SU-DHL-6 (cell line): ENCODE measurements at regions not wholly inside any gene's neighbourhood (a gene's known extent, or its start where the extent isn't known, plus 50 kb on each side); places are given as distances from the start of the nearest gene placed in this dataset.

Source experiments
- H2AFZ ChIP-seq: fragments of 200-600 bp; sonication (generic); 2 replicates; pipeline ENCODE4 v1.6.1; 2014; ENCODE audit warnings: low read depth, mild to moderate bottlenecking, moderate library complexity, mixed read lengths, antibody characterized with exemption, low read length; ENCODE audit not compliant: severe bottlenecking
- H3F3A ChIP-seq: fragments of 200-600 bp; shearing (Covaris generic); 2 replicates; pipeline ENCODE4 v1.6.0; 2016; ENCODE audit warnings: antibody characterized with exemption, mild to moderate bottlenecking; ENCODE audit not compliant: insufficient read depth
- H3K27ac ChIP-seq: fragments of 200-600 bp; sonication (generic); 2 replicates; pipeline ENCODE4 v1.5.1; 2016; ENCODE audit warnings: low read depth, mild to moderate bottlenecking, low read length, moderate library complexity, mixed read lengths
- H3K27me3 ChIP-seq: fragments of 200-600 bp; sonication (generic), shearing (Covaris generic); 2 replicates; pipeline ENCODE4 v1.6.0; 2014; ENCODE audit warnings: mild to moderate bottlenecking, low read length
- H3K36me3 ChIP-seq: fragments of 200-600 bp; sonication (generic); 2 replicates; pipeline ENCODE4 v1.6.1; 2014; ENCODE audit warnings: mild to moderate bottlenecking, low read length, mixed read lengths
- H3K4me2 ChIP-seq: fragments of 300-600, 200-600 bp; shearing (Covaris generic), sonication (generic); 2 replicates; pipeline ENCODE4 v1.6.0; 2014; ENCODE audit warnings: low read length, low read depth, mild to moderate bottlenecking; ENCODE audit not compliant: poor library complexity, severe bottlenecking
- H3K4me3 ChIP-seq: fragments of 200-600 bp; sonication (generic); 2 replicates; pipeline ENCODE4 v1.5.1; 2014; ENCODE audit warnings: antibody characterized with exemption, low read length, mild to moderate bottlenecking, mixed read lengths; ENCODE audit not compliant: insufficient read depth, poor library complexity, severe bottlenecking
- H3K79me2 ChIP-seq: fragments of 200-600 bp; sonication (generic); 2 replicates; pipeline ENCODE4 v1.6.1; 2014; ENCODE audit warnings: mild to moderate bottlenecking, low read length, moderate library complexity; ENCODE audit not compliant: insufficient read depth
- H3K9ac ChIP-seq: fragments of 200-600 bp; sonication (generic); 2 replicates; pipeline ENCODE4 v1.7.0; 2014; ENCODE audit warnings: mild to moderate bottlenecking, low read length
- H3K9me2 ChIP-seq: fragments of 200-600 bp; sonication (generic); replicated peaks from 2 replicates; pipeline ENCODE4 v1.6.1; 2014; ENCODE audit warnings: low read length; ENCODE audit not compliant: insufficient read depth
- H3K9me3 ChIP-seq: fragments of 200-600 bp; sonication (generic); 2 replicates; pipeline ENCODE4 v1.6.1; 2014; ENCODE audit warnings: low read length, mixed read lengths; ENCODE audit not compliant: insufficient read depth
- H4K20me1 ChIP-seq: fragments of 200-600 bp; sonication (generic); 2 replicates; pipeline ENCODE4 v1.6.1; 2014; ENCODE audit warnings: low read depth, mild to moderate bottlenecking, antibody characterized with exemption, low read length, moderate library complexity, mixed read lengths
- EZH2phosphoT487 ChIP-seq: fragments of 200-600 bp; sonication (generic), shearing (Covaris generic); conservative IDR thresholded peaks from 2 replicates; pipeline ENCODE4 v1.6.1; 2018; ENCODE audit warnings: mild to moderate bottlenecking, antibody characterized with exemption, low read length, moderate library complexity, mixed read lengths
- TF ChIP-seq, protein P1 (sequence below): fragments of 200-600 bp; sonication (generic); IDR thresholded peaks from one replicate; pipeline ENCODE4 v1.5.1; 2017; ENCODE audit warnings: antibody characterized with exemption, mild to moderate bottlenecking, low read length, moderate library complexity; ENCODE audit not compliant: insufficient read depth, poor library complexity, severe bottlenecking

DNA sequence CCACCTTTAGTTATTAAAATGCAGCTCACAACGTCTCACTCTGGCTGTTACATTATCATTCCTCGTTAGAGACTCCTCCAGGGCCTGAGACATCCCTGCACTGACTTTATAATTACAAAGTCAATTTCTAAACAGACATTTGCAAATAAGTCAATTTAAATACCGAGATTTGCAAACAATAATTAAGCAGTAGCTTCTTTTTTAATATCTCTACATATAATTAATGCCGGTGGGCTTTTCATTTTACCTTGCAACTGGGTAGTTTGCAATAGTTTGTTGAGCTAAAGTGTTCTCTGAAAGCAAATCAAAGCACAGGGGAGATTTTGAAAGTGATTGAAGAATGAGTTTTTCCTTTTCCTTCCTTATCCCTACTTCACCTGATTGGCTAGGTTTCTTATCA lies 154.4 kb downstream of the TLR4 start:
- no peak overlapping the region for H2AFZ ChIP-seq
- no peak overlapping the region for H3K4me3 ChIP-seq
- TF ChIP-seq, protein P1, sequence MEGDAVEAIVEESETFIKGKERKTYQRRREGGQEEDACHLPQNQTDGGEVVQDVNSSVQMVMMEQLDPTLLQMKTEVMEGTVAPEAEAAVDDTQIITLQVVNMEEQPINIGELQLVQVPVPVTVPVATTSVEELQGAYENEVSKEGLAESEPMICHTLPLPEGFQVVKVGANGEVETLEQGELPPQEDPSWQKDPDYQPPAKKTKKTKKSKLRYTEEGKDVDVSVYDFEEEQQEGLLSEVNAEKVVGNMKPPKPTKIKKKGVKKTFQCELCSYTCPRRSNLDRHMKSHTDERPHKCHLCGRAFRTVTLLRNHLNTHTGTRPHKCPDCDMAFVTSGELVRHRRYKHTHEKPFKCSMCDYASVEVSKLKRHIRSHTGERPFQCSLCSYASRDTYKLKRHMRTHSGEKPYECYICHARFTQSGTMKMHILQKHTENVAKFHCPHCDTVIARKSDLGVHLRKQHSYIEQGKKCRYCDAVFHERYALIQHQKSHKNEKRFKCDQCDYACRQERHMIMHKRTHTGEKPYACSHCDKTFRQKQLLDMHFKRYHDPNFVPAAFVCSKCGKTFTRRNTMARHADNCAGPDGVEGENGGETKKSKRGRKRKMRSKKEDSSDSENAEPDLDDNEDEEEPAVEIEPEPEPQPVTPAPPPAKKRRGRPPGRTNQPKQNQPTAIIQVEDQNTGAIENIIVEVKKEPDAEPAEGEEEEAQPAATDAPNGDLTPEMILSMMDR: no peak
- no peak for TF ChIP-seq EZH2phosphoT487
- H3K9ac ChIP-seq: no peak overlapping the region
- H3K36me3 ChIP-seq: no peaks in the 10 kb centered on the region
- H3K9me3 ChIP-seq: no peaks in the 10 kb centered on the region
- H3K27ac ChIP-seq: no peak overlapping the region
- H3K27me3 ChIP-seq: no peaks in the 10 kb centered on the region
- no peaks in the 10 kb centered on the region for H3F3A ChIP-seq
- no peaks in the 10 kb centered on the region for H3K79me2 ChIP-seq
- H3K4me2 ChIP-seq: no peak overlapping the region
- H3K9me2 ChIP-seq: no peaks in the 10 kb centered on the region
- H4K20me1 ChIP-seq: no peaks in the 10 kb centered on the region

DNA sequence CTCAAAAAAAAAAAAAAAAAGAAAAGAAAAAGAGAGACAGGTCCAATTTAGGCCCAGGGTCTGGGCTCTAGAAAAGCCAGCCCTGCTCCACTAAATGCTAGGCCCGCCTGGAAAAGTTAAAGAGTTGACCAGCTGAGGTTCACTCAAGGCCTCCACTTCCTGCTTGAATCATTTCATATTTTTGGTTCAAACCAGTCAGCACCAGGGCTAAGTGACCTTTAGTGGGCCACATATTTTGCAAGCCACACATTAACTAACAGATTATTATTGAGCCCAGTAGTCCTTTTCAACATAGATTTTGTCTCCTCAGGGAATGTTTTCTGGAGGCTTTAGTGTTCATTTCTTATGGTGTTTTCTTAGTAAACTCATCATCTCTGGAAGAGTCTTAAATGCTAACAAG lies 156.6 kb downstream of the TLR4 start:
- TF ChIP-seq, protein P1: no peak
- TF ChIP-seq EZH2phosphoT487: no peak
- no peaks in the 10 kb centered on the region for H3K36me3 ChIP-seq
- H3K4me3 ChIP-seq: no peak overlapping the region
- H3K27ac ChIP-seq: no peak overlapping the region
- H3F3A ChIP-seq: no peaks in the 10 kb centered on the region
- no peaks in the 10 kb centered on the region for H3K9me2 ChIP-seq
- H3K9ac ChIP-seq: no peak overlapping the region
- no peaks in the 10 kb centered on the region for H3K9me3 ChIP-seq
- H3K4me2 ChIP-seq: no peak overlapping the region
- H3K27me3 ChIP-seq: no peaks in the 10 kb centered on the region
- no peak overlapping the region for H2AFZ ChIP-seq
- H3K79me2 ChIP-seq: no peaks in the 10 kb centered on the region
- no peaks in the 10 kb centered on the region for H4K20me1 ChIP-seq

- Histone ChIP-seq H3F3A (no peaks in the 10 kb centered on the region), H3K4me2 (no peak overlapping the region), H3K36me3 (no peaks in the 10 kb centered on the region), H3K79me2 (no peaks in the 10 kb centered on the region), H2AFZ (no peak overlapping the region), H4K20me1 (no peaks in the 10 kb centered on the region), H3K9me3 (no peaks in the 10 kb centered on the region), H3K9ac (no peak overlapping the region), H3K9me2 (no peaks in the 10 kb centered on the region), H3K27me3 (no peaks in the 10 kb centered on the region), H3K4me3 (no peak overlapping the region), H3K27ac (no peak overlapping the region)
- TF ChIP-seq, protein P1: no peak
- TF ChIP-seq EZH2phosphoT487: no peak
Observed at GRCh38 chr9:117864385-117865057, 160.3 kb downstream of the TLR4 start.
